ENCODE measurements at regions not wholly inside any gene's neighbourhood (a gene's known extent, or its start where the extent isn't known, plus 50 kb on each side); places are given as distances from the start of the nearest gene placed in this dataset.

GRCh38 chr2:16840496-16841172 lies 175.0 kb upstream of the CYRIA start (continued):
- TF ChIP-seq ZNF462 (CRISPR knock-in tag; IDR thresholded peaks at IDR 0.05): no peak
- TF ChIP-seq STAT1 (IDR thresholded peaks at IDR 0.05; ENCODE audit: unreplicated experiment): no peak
- TF ChIP-seq EZH2phosphoT487 (IDR thresholded peaks at IDR 0.05; ENCODE audit: unreplicated experiment): no peak
- TF ChIP-seq JUNB (IDR thresholded peaks at IDR 0.05; ENCODE audit: unreplicated experiment): no peak
- no peak for TF ChIP-seq CTCF (conservative IDR thresholded peaks at IDR 0.05; ENCODE audit: low read depth in 2 of 2)
- no peak for TF ChIP-seq REST (IDR thresholded peaks at IDR 0.05; ENCODE audit: unreplicated experiment)
- TF ChIP-seq ZNF114 (CRISPR knock-in tag; IDR thresholded peaks at IDR 0.05): no peak
- no peak for TF ChIP-seq CREB1 (CRISPR knock-in tag; IDR thresholded peaks at IDR 0.05; ENCODE audit: low read depth)
- TF ChIP-seq POLR2AphosphoS5 (IDR thresholded peaks at IDR 0.05; ENCODE audit: low read depth): no peak
- TF ChIP-seq ZNF331 (CRISPR knock-in tag; IDR thresholded peaks at IDR 0.05; ENCODE audit: low read depth): no peak
- no peak for TF ChIP-seq NANOG (IDR thresholded peaks at IDR 0.05; ENCODE audit: borderline replicate concordance)
- TF ChIP-seq EZH2 (IDR thresholded peaks at IDR 0.05; ENCODE audit: low read depth, unreplicated experiment): no peak

Measured in GM23338 (cell line).